GM21528 (cell line): ENCODE measurements at regions not wholly inside any gene's neighbourhood (a gene's known extent, or its start where the extent isn't known, plus 50 kb on each side); places are given as distances from the start of the nearest gene placed in this dataset.

Source experiments
- ATAC-seq: cut with Tn5 transposase; IDR thresholded peaks from one replicate; pipeline ENCODE4 v1.9.1; 2021; ENCODE audit warnings: mild to moderate bottlenecking, moderate library complexity; ENCODE audit not compliant: unreplicated experiment, low FRiP score

GRCh38 chr11:19442554-19442910 is 201.8 kb upstream of the E2F8 start:
- ATAC-seq: no peak

DNA sequence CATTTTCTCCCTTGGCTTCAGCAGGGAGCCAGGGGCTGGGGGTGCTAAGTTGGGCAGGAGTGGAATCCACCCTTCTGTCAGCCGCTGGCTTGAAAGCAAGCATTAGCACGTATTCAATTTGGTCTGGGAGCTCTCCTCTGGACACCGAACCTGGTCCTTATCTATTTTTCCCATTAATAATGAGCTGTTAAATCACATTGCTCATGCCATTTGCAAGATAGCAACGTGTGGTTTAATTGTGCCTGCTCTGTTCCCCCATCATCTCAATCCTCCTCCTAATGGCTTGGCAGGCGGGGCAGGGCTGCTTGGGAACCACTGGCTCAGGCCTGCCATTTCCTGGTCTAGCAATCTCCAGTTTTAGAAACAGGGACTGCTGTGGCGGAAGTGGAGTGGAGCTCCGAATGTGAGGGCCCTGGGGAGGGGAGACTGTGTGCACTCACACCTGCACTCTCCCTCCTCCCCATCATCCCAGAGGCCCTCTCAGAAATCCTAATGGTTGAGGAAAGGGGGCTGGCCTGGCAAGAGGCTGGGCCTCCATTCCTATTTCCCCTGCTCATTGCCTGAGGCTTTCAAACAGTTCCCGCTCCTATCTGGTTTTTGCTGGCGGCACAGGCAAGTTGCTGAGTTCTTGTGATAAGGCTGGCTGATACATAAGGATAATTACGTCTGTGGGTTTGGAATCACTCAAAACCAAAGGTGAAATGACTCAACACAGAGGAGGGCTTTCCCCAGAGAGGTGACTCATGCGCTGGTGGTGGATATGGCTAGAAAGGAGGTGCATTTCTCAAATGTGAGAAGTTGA is 201.2 kb upstream of the E2F8 start:
- peak; percentile 92 for ATAC-seq

DNA sequence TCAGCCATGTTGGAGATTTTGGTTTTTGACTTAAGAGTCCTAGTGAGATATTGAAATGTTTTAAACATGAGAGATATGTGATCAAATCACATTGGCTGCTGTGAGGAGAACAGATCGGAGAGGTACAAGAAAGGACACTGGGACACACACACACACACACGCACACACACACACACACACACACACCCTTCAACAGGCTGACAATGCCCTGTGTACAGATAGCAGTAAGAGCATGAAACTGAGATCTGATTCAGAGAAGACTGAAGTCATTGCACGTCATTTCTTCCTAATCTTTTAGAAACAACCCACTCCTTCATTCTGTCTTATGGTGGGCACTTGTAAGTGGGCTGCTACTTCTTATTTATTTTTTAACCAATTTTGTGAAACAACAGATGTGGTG is 200.5 kb upstream of the E2F8 start:
- ATAC-seq: no peak

DNA sequence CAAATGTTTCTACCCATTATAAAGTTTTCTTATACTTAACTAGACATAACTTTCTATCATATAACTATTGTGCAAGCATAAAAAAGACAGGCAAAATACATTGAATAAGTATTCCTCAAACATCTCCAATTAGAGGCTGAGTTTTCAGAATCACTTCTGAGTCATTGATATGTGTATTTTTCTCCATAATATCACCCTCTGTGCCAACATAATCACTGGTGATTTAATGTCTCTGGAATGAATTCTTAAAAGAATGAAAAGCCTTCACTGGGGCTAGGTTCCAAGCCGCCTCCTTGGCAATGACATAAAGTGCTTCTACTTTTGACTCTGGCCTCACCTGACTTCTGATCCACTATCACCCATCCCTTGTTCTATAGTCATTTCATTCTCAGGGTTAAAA is 197.0 kb upstream of the E2F8 start:
- no peak for ATAC-seq

- ATAC-seq: no peak
Observed at GRCh38 chr11:19436932-19437331, 196.2 kb upstream of the E2F8 start.

DNA sequence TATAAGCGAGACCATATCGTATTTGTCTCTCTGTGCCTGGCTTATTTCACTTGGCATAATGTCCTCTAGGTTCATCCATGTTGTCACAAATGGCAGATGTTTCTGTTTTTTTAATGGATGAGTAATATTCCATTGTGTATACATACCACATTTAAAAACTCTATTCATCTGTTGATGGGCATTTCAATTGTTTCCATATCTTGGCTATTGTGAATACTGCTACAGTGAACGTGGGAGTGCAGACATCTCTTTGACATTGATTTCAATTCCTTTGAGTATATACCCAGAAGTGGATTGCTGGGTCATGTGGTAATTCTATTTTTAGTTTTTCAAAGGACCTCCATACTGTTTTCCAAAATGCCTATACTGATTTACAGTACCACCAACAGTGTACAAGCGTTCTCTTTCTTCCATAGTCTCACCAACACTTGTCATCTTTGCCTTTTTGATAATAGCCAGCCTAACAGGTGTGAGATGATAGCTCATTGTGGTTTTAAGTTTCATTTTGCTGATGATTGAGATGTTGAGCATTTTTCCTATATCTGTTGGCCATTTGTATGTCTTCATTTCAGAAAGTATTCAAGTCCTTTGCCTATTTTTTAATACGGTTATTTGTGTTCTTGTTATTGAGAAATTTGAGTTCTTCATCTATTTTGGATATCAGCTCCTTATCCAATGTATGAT is 194.7 kb upstream of the E2F8 start:
- ATAC-seq: no peak

DNA sequence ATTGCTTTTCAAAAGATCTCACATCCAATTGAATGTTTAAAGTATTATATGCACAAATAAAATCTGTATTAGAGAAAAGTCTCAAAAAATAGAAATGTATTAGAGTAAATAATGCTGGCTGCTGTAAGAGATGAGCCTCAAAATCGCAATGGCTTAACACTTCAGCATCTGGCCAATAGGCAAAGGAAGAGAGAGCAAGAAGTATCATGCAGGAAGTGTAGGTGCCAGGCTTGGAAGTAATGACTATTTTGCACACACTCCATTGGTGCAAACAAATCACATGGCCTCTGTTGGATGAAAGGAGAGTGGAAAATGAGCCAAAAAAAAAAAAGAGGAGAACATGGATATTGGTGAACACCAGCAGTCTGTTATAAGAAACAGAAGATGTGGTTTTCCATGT is 193.0 kb upstream of the E2F8 start:
- ATAC-seq: no peak

- ATAC-seq: peak; percentile 63
Observed at GRCh38 chr11:19433367-19433766, 192.6 kb upstream of the E2F8 start.

DNA sequence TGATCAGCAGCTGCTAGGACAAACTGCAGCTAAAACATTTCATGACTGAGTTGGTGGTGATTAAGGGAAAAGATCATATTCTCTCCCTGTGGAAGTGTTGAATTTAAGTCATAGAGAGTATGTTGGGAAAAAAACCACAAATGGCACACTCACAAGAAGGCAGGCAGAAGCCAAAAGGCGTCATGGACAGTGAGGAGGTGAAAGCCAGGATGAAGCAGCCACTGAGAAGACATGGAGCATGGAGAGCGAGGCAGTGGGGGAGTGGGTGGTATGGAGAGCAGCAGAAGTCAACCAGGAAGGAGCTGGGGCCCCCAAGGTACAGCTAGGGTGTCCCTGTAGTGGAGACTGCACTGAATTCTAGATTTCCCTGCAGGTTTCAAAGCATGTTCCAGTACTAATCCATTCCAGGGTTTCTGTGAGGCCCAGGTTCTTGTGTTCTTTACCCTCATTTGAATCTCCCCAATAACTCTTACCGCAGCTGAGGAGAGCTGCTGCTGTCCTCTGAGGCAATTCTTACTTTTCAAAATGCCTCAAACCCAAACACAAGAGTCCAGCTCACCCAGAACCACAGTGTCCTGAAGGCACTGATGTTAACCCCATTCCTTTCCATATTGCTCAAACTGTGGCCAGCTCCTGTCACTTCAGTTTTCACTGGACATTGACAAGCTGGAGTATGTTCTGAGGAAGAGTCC is 191.8 kb upstream of the E2F8 start:
- ATAC-seq: peak; percentile 63

- ATAC-seq: no peak
Observed at GRCh38 chr11:19430754-19431398, 190.1 kb upstream of the E2F8 start.

DNA sequence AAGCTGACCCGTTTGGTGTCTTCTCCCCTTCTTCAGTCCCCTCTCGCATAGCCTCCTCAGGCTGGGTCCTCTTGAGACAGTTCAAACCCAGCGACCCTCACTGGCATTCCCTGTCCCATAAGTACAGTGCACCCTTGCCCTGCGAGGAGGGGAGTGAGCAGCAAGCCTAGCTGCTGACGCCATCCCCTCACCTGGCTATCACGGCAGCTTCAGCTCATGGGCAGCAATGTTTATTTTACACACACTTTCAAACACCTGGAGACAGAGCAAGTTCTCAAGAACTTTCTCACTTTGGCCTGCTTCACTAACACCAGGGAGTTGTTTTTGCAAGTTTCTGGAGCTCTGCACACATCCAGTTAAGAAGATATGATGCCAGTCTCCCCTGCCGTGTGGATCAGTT is 189.6 kb upstream of the E2F8 start:
- ATAC-seq: no peak

DNA sequence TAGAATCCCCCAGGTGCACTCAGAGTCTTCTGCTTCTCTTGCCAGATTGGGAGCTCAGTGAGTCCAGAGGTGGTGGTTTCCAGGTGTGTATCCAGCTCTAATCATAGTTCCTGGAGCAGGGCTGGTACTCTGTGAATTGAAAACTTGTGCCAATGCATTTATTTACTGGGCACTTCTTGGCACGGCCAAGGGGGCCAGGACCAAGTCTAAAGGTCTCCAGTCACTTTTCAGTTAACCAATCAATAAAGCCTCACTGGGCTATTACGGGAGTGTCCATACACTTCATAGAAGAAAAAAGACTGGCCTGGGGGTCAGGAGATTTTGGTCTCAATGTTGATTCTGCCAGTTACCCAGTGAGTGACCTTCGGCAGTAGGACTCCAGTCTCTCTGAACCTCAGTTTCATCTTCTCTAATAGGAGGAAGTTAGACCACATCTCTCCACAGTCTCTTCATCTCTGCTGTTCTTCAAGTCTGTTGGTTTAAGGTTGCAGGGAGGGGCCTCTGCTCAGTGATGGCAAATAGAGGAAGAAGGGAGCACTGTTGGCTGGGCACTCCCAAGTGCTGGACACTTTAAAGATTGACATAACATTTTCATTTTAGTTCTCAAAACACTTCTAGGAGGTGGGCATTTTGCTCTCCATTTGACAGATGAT is 188.5 kb upstream of the E2F8 start:
- ATAC-seq: no peak

DNA sequence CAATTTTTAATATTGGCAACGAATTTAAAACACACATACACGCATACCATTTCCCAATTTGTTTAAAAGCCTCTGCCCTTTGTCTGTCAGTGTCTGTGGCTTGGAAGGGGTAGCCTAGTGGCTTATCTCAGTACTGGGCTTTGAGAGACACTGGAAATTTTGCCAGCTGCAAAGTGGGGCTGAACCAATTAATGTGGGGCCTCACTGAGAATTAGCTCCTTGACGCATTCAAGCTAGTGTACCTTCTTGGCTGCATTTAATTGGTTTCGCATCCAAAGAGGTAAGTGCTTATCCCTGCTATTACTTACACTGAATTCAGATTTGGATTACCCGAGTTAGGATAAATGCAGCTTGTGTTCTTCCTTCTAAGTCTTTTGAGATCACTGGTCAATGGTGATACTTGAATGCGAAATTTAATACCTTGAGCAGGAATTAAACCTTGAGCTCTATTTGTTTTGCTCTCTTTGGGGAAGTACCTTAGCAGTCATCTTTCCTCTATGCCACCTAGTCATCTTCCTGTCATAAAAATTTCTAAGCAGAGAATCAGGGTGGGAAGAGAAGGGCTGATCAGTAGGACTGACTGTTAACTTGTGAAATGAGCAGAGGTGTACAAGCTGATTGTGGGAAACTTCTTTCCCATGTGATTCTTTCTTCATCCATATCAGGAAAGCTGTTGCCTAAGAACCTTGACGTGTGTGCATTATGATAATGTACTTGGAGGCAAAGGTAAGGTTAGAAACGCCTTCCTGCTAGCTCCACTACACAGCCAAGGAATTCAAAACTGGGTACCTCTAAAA is 187.7 kb upstream of the E2F8 start:
- ATAC-seq: no peak

DNA sequence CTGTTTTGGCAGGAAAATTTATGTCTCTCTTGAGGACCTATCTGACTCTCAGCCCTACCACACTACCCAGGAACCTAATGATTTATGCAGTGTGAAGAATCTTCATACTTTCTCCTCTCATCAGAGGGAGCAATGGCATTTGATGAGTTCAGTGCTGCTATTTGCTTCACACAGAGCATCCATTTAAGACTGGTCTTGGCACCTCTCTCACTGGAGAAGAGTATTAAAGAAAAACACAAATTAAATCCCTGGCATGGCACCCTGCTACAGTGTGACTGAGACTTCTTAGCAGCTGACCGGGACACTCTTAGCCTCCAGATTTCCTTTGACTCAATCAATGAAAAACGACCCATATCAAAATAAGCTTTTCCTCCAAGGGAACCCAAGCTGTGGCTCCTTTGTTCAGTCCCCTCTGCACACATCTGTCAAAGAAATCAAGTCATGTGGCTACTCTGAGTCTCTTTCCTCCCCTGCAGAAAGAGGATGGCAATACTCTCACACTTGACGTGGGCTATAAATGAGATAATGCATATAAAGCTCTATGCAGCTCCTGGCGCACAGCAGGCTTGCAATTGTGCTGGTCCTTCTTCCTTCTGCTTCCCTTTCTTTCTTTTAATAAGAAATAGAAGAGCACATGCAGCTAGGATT is 186.1 kb upstream of the E2F8 start:
- ATAC-seq: no peak

GRCh38 chr11:19426011-19426755 is 185.4 kb upstream of the E2F8 start:
- ATAC-seq: no peak

DNA sequence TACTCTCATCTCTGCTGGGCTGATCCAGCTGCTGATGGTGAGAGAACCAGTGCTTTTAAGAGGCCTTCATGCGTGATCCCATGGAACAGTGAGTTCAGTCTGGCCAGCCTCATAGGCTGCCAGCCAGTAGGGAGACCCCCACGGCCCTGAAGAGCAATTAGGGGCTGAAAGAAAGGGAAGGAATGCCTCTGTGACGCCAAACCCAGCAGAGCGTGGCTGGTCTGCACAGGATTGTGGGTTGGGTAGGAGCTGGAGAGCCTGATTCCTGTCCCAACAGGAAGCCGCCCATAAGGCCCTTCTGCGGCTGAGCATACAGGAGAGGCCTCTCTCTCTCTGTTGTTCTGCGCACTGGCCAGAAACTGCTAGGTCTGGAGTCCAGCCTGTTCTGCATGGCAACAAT is 181.5 kb upstream of the E2F8 start:
- no peak for ATAC-seq

GRCh38 chr11:19420868-19421533 is 180.3 kb upstream of the E2F8 start:
- no peak for ATAC-seq

DNA sequence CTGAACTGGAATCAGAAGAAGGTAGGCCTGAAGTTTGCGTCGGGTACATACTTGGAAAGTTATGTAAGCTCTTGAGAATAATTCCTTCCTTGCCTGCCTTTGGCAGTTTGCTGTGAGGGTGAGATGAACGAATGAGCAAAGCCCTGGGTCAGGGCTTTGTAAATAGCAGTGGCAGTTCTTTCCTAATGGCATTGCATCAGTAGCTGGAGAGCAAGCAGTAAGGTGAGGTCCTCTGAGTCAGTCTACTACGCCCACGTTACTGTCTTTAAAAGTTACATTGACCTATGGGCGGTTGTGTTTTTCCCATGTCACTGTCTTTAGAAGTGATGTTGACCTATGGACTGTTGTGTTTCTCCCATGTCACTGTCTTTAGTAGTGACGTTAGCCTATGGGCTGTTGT is 179.1 kb upstream of the E2F8 start:
- ATAC-seq: no peak
